ENCODE measurements at regions not wholly inside any gene's neighbourhood (a gene's known extent, or its start where the extent isn't known, plus 50 kb on each side); places are given as distances from the start of the nearest gene placed in this dataset.

- H3K14ac ChIP-seq (ENCODE audit: insufficient read length), result no peak overlapping the region
- no peaks in the 10 kb centered on the region for H3K79me2 ChIP-seq (ENCODE audit: control insufficient read depth in 1 of 2, insufficient read depth in 2 of 2, low read length in 2 of 2)
- DNase-seq (ENCODE audit: low read depth in 1 of 2, low spot score in 2 of 2), result no peak
- no peak overlapping the region for H3K27ac ChIP-seq (ENCODE audit: low read depth, low read length)
- no peak overlapping the region for H2BK5ac ChIP-seq (ENCODE audit: low read depth, low read length)
- no peak overlapping the region for H2BK120ac ChIP-seq (replicated peaks; ENCODE audit: low read depth, low read length)
- no peak overlapping the region for H3K9ac ChIP-seq (replicated peaks in 1 of 4; ENCODE audit: extremely low read depth in 1 of 4, low read depth in 3 of 4, low read length in 3 of 4)
- H3K79me1 ChIP-seq (ENCODE audit: low read depth, low read length), result no peaks in the 10 kb centered on the region
- 94% methylated on average over 2 of the region's 2 CpGs; no CpG with 5 or more reads in 1 of the 2 experiments for WGBS, 2 experiments (ENCODE audit: extremely low coverage in 1 of 2, insufficient coverage in 1 of 2, insufficient read length in 1 of 2, insufficient replicate concordance in 2 of 2, low coverage in 1 of 2, low lambda C conversion rate in 2 of 2, missing lambda C conversion rate in 1 of 2)
- H3K4ac ChIP-seq (replicated peaks; ENCODE audit: insufficient read length, low read depth, low read length), result no peak overlapping the region
- no peak overlapping the region for H2BK15ac ChIP-seq (ENCODE audit: low read length)
- H3K56ac ChIP-seq (replicated peaks; ENCODE audit: insufficient read length, low read depth, low read length), result no peak overlapping the region
- H4K8ac ChIP-seq (ENCODE audit: extremely low read depth, insufficient read depth, low read length), result no peak overlapping the region
- no peak overlapping the region for H4K91ac ChIP-seq (replicated peaks; ENCODE audit: insufficient read length, low read length)
- no peaks in the 10 kb centered on the region for H4K20me1 ChIP-seq (replicated peaks in 1 of 2; ENCODE audit: control insufficient read depth in 1 of 2, insufficient read depth in 2 of 2, low read length in 2 of 2)
- POLR2A ChIA-PET (ENCODE audit: partially characterized antibody), result no interaction called here
- no peak overlapping the region for H3K4me2 ChIP-seq (ENCODE audit: insufficient read depth in 1 of 2, low read depth in 2 of 2, low read length in 2 of 2)
- no peak for TF ChIP-seq POU5F1 (IDR thresholded peaks at IDR 0.05; ENCODE audit: low read depth, low read length)
- no peak overlapping the region for H2BK12ac ChIP-seq (ENCODE audit: low read depth, low read length)
- no peaks in the 10 kb centered on the region for H3K9me3 ChIP-seq (ENCODE audit: insufficient read depth in 2 of 2, low read depth in 1 of 2, low read length in 1 of 2)
- H2AK5ac ChIP-seq (ENCODE audit: low read depth, low read length), result no peak overlapping the region
- 0 out of 2 replicates have a peak overlapping the region, but pooled peaks have one; percentile 7 for H2AFZ ChIP-seq (ENCODE audit: low read length)
- no peaks in the 10 kb centered on the region for H3K36me3 ChIP-seq (ENCODE audit: control insufficient read depth in 2 of 4, insufficient read depth in 4 of 4, low read length in 3 of 4)
- CTCF ChIA-PET (ENCODE audit: partially characterized antibody), result interaction anchor here (0.5 kb wide), 1 partner anchor 12 kb away, joined by 3 read pairs; no protein-coding TSS in a partner anchor
- no peak overlapping the region for H4K5ac ChIP-seq (ENCODE audit: insufficient read length, low read depth, low read length)
- no peaks in the 10 kb centered on the region for H3K4me1 ChIP-seq (replicated peaks in 1 of 4; ENCODE audit: control insufficient read depth in 3 of 4, insufficient read depth in 4 of 4, low read length in 3 of 4)
- H3K18ac ChIP-seq (ENCODE audit: extremely low read depth, low read length), result no peak overlapping the region
- no peak for FAIRE-seq
- H3K4me3 ChIP-seq (ENCODE audit: extremely low read depth in 1 of 4, insufficient read depth in 2 of 4, low read depth in 3 of 4, low read length in 4 of 4), result no peak overlapping the region
- no peaks in the 10 kb centered on the region for H3K23me2 ChIP-seq (ENCODE audit: low read depth, low read length)
- H3K27me3 ChIP-seq (replicated peaks in 1 of 4; ENCODE audit: control insufficient read depth in 3 of 4, extremely low read depth in 1 of 4, insufficient read depth in 3 of 4, low read length in 3 of 4), result no peaks in the 10 kb centered on the region
- H3K23ac ChIP-seq (ENCODE audit: insufficient read length), result no peak overlapping the region
- H2BK20ac ChIP-seq (ENCODE audit: low read length), result no peak overlapping the region
Observed at GRCh38 chr4:59647011-59647410, 1553.1 kb upstream of the ADGRL3 start.
